ENCODE measurements at regions not wholly inside any gene's neighbourhood (a gene's known extent, or its start where the extent isn't known, plus 50 kb on each side); places are given as distances from the start of the nearest gene placed in this dataset.

- no peak overlapping the region for H3K27ac Mint-ChIP-seq
- Histone ChIP-seq H3K27ac (ENCODE audit: low read depth, low read length) (no peak overlapping the region), H3K27me3 (ENCODE audit: insufficient read depth, low read length) (no peaks in the 10 kb centered on the region), H3K9me3 (ENCODE audit: control insufficient read depth in 1 of 2, low read length in 2 of 2) (no peaks in the 10 kb centered on the region), H3K4me3 (ENCODE audit: low read length in 2 of 2) (no peak overlapping the region), H3K4me1 (ENCODE audit: insufficient read depth, low read length) (no peaks in the 10 kb centered on the region), H3K36me3 (ENCODE audit: insufficient read depth, low read length) (no peaks in the 10 kb centered on the region)
- intact Hi-C loops (cut with micrococcal nuclease) = no loop called here
- DNase-seq = no peak
- CTCF ChIA-PET (ENCODE audit: partially characterized antibody) = no interaction called here
- H3K4me1 Mint-ChIP-seq = no peaks in the 10 kb centered on the region
- no peak overlapping the region for H3K4me3 Mint-ChIP-seq
- H3K9me3 Mint-ChIP-seq = no peaks in the 10 kb centered on the region
- H3K27me3 Mint-ChIP-seq = peaks cover 9 to 12% of the 10 kb centered on the region in 2 donors
- H3K36me3 Mint-ChIP-seq = no peaks in the 10 kb centered on the region
- POLR2A ChIA-PET (ENCODE audit: partially characterized antibody) = no interaction called here
Observed at GRCh38 chr13:108126056-108126455, 89.3 kb downstream of the LIG4 start.

GRCh38 chr13:108121406-108121805 lies 93.9 kb downstream of the LIG4 start:
- ChIA-PET CTCF (ENCODE audit: partially characterized antibody) (no interaction called here), POLR2A (ENCODE audit: partially characterized antibody) (no interaction called here)
- H3K27me3 Mint-ChIP-seq = peaks cover 2 to 12% of the 10 kb centered on the region in 2 donors
- Histone ChIP-seq H3K4me1 (ENCODE audit: insufficient read depth, low read length) (no peaks in the 10 kb centered on the region), H3K27ac (ENCODE audit: low read depth, low read length) (no peak overlapping the region), H3K4me3 (ENCODE audit: low read length in 2 of 2) (no peak overlapping the region), H3K27me3 (ENCODE audit: insufficient read depth, low read length) (no peaks in the 10 kb centered on the region), H3K9me3 (ENCODE audit: control insufficient read depth in 1 of 2, low read length in 2 of 2) (no peaks in the 10 kb centered on the region), H3K36me3 (ENCODE audit: insufficient read depth, low read length) (no peaks in the 10 kb centered on the region)
- no peaks in the 10 kb centered on the region for H3K4me1 Mint-ChIP-seq
- DNase-seq = no peak
- no peak overlapping the region for H3K4me3 Mint-ChIP-seq
- intact Hi-C loops (cut with micrococcal nuclease) = no loop called here
- no peaks in the 10 kb centered on the region for H3K36me3 Mint-ChIP-seq
- peaks cover 0 to 2% (median 0%) of the 10 kb centered on the region in 8 donors for H3K9me3 Mint-ChIP-seq
- H3K27ac Mint-ChIP-seq = no peak overlapping the region

- Histone ChIP-seq H3K36me3 (ENCODE audit: insufficient read depth, low read length) (no peaks in the 10 kb centered on the region), H3K27me3 (ENCODE audit: insufficient read depth, low read length) (no peaks in the 10 kb centered on the region), H3K27ac (ENCODE audit: low read depth, low read length) (no peak overlapping the region), H3K4me3 (ENCODE audit: low read length in 2 of 2) (no peak overlapping the region), H3K4me1 (ENCODE audit: insufficient read depth, low read length) (no peaks in the 10 kb centered on the region), H3K9me3 (ENCODE audit: control insufficient read depth in 1 of 2, low read length in 2 of 2) (no peaks in the 10 kb centered on the region)
- H3K27ac Mint-ChIP-seq = no peak overlapping the region
- no peaks in the 10 kb centered on the region for H3K36me3 Mint-ChIP-seq
- ChIA-PET CTCF (ENCODE audit: partially characterized antibody) (no interaction called here), POLR2A (ENCODE audit: partially characterized antibody) (no interaction called here)
- no peak overlapping the region for H3K4me3 Mint-ChIP-seq
- H3K4me1 Mint-ChIP-seq = no peaks in the 10 kb centered on the region
- H3K27me3 Mint-ChIP-seq = peaks cover 2 to 12% of the 10 kb centered on the region in 2 donors
- intact Hi-C loops (cut with micrococcal nuclease) = no loop called here
- no peak for DNase-seq
- peaks cover 0 to 2% (median 0%) of the 10 kb centered on the region in 8 donors for H3K9me3 Mint-ChIP-seq
Observed at GRCh38 chr13:108120856-108121255, 94.5 kb downstream of the LIG4 start.

GRCh38 chr13:108120302-108120701 lies 95.0 kb downstream of the LIG4 start:
- Mint-ChIP-seq H3K27me3 (peaks cover 2 to 12% of the 10 kb centered on the region in 2 donors), H3K9me3 (peaks cover 0 to 2% (median 0%) of the 10 kb centered on the region in 8 donors), H3K36me3 (no peaks in the 10 kb centered on the region), H3K27ac (no peak overlapping the region), H3K4me3 (no peak overlapping the region), H3K4me1 (no peaks in the 10 kb centered on the region)
- ChIA-PET CTCF (ENCODE audit: partially characterized antibody) (no interaction called here), POLR2A (ENCODE audit: partially characterized antibody) (no interaction called here)
- no peak for DNase-seq
- H3K9me3 ChIP-seq (ENCODE audit: control insufficient read depth in 1 of 2, low read length in 2 of 2) = no peaks in the 10 kb centered on the region
- intact Hi-C loops (cut with micrococcal nuclease) = no loop called here
- no peaks in the 10 kb centered on the region for H3K27me3 ChIP-seq (ENCODE audit: insufficient read depth, low read length)
- H3K27ac ChIP-seq (ENCODE audit: low read depth, low read length) = no peak overlapping the region
- H3K4me3 ChIP-seq (ENCODE audit: low read length in 2 of 2) = no peak overlapping the region
- no peaks in the 10 kb centered on the region for H3K36me3 ChIP-seq (ENCODE audit: insufficient read depth, low read length)
- H3K4me1 ChIP-seq (ENCODE audit: insufficient read depth, low read length) = no peaks in the 10 kb centered on the region

- POLR2A ChIA-PET (ENCODE audit: partially characterized antibody) = no interaction called here
Observed at GRCh38 chr13:108115738-108116137, 99.6 kb downstream of the LIG4 start.

GRCh38 chr13:108113407-108113806 lies 101.9 kb downstream of the LIG4 start:
- Mint-ChIP-seq H3K4me1 (no peaks in the 10 kb centered on the region), H3K9me3 (no peaks in the 10 kb centered on the region), H3K36me3 (no peaks in the 10 kb centered on the region), H3K27me3 (no peaks in the 10 kb centered on the region), H3K27ac (no peak overlapping the region), H3K4me3 (no peak overlapping the region)
- Histone ChIP-seq H3K27me3 (ENCODE audit: insufficient read depth, low read length) (no peaks in the 10 kb centered on the region), H3K9me3 (ENCODE audit: control insufficient read depth in 1 of 2, low read length in 2 of 2) (no peaks in the 10 kb centered on the region), H3K27ac (ENCODE audit: low read depth, low read length) (no peak overlapping the region), H3K4me1 (ENCODE audit: insufficient read depth, low read length) (no peaks in the 10 kb centered on the region), H3K4me3 (ENCODE audit: low read length in 2 of 2) (no peak overlapping the region), H3K36me3 (ENCODE audit: insufficient read depth, low read length) (no peaks in the 10 kb centered on the region)
- CTCF ChIA-PET (ENCODE audit: partially characterized antibody) = no interaction called here
- POLR2A ChIA-PET (ENCODE audit: partially characterized antibody) = no interaction called here
- intact Hi-C loops (cut with micrococcal nuclease) = no loop called here
- no peak for DNase-seq

More at GRCh38 chr13:108115738-108116137, 99.6 kb downstream of the LIG4 start:
- no peaks in the 10 kb centered on the region for H3K27me3 ChIP-seq (ENCODE audit: insufficient read depth, low read length)
- no peaks in the 10 kb centered on the region for H3K36me3 ChIP-seq (ENCODE audit: insufficient read depth, low read length)
- Mint-ChIP-seq H3K27ac (no peak overlapping the region), H3K27me3 (no peaks in the 10 kb centered on the region), H3K4me3 (no peak overlapping the region), H3K36me3 (no peaks in the 10 kb centered on the region), H3K4me1 (no peaks in the 10 kb centered on the region), H3K9me3 (no peaks in the 10 kb centered on the region)
- H3K27ac ChIP-seq (ENCODE audit: low read depth, low read length) = no peak overlapping the region
- no peaks in the 10 kb centered on the region for H3K4me1 ChIP-seq (ENCODE audit: insufficient read depth, low read length)
- no peaks in the 10 kb centered on the region for H3K9me3 ChIP-seq (ENCODE audit: control insufficient read depth in 1 of 2, low read length in 2 of 2)
- DNase-seq = no peak
- H3K4me3 ChIP-seq (ENCODE audit: low read length in 2 of 2) = no peak overlapping the region
- intact Hi-C loops (cut with micrococcal nuclease) = no loop called here
- CTCF ChIA-PET (ENCODE audit: partially characterized antibody) = no interaction called here

- no peaks in the 10 kb centered on the region for H3K27me3 ChIP-seq (ENCODE audit: insufficient read depth, low read length)
- no peak overlapping the region for H3K4me3 Mint-ChIP-seq
- intact Hi-C loops (cut with micrococcal nuclease) = no loop called here
- H3K9me3 Mint-ChIP-seq = peaks cover 0 to 2% (median 0%) of the 10 kb centered on the region in 8 donors
- H3K9me3 ChIP-seq (ENCODE audit: control insufficient read depth in 1 of 2, low read length in 2 of 2) = no peaks in the 10 kb centered on the region
- ChIA-PET CTCF (ENCODE audit: partially characterized antibody) (interaction anchor here (0.6 kb wide), 1 partner anchor 881 kb away, joined by 4 read pairs; no protein-coding TSS in a partner anchor), POLR2A (ENCODE audit: partially characterized antibody) (no interaction called here)
- H3K4me1 ChIP-seq (ENCODE audit: insufficient read depth, low read length) = no peaks in the 10 kb centered on the region
- H3K36me3 Mint-ChIP-seq = no peaks in the 10 kb centered on the region
- DNase-seq = no peak
- no peak overlapping the region for H3K27ac ChIP-seq (ENCODE audit: low read depth, low read length)
- no peak overlapping the region for H3K27ac Mint-ChIP-seq
- H3K27me3 Mint-ChIP-seq = peaks cover 1 to 4% of the 10 kb centered on the region in 2 donors
- H3K4me1 Mint-ChIP-seq = no peaks in the 10 kb centered on the region
- no peak overlapping the region for H3K4me3 ChIP-seq (ENCODE audit: low read length in 2 of 2)
- no peaks in the 10 kb centered on the region for H3K36me3 ChIP-seq (ENCODE audit: insufficient read depth, low read length)
Observed at GRCh38 chr13:108104736-108105135, 110.6 kb downstream of the LIG4 start.

GRCh38 chr13:108102771-108103170 lies 112.6 kb downstream of the LIG4 start:
- Histone ChIP-seq H3K27ac (ENCODE audit: low read depth, low read length) (no peak overlapping the region), H3K36me3 (ENCODE audit: insufficient read depth, low read length) (no peaks in the 10 kb centered on the region), H3K27me3 (ENCODE audit: insufficient read depth, low read length) (no peaks in the 10 kb centered on the region), H3K9me3 (ENCODE audit: control insufficient read depth in 1 of 2, low read length in 2 of 2) (no peaks in the 10 kb centered on the region), H3K4me1 (ENCODE audit: insufficient read depth, low read length) (no peaks in the 10 kb centered on the region), H3K4me3 (ENCODE audit: low read length in 2 of 2) (no peak overlapping the region)
- H3K4me3 Mint-ChIP-seq = no peak overlapping the region
- H3K27me3 Mint-ChIP-seq = peaks cover 2 to 9% of the 10 kb centered on the region in 2 donors
- H3K9me3 Mint-ChIP-seq = peaks cover 0 to 2% (median 0%) of the 10 kb centered on the region in 8 donors
- intact Hi-C loops (cut with micrococcal nuclease) = no loop called here
- no peaks in the 10 kb centered on the region for H3K4me1 Mint-ChIP-seq
- ChIA-PET POLR2A (ENCODE audit: partially characterized antibody) (no interaction called here), CTCF (ENCODE audit: partially characterized antibody) (no interaction called here)
- no peak for DNase-seq
- no peak overlapping the region for H3K27ac Mint-ChIP-seq
- H3K36me3 Mint-ChIP-seq = no peaks in the 10 kb centered on the region

Measured in CD4-positive, alpha-beta memory T cell (primary cell).